Chondrocyte (in vitro differentiated cells): ENCODE measurements at regions not wholly inside any gene's neighbourhood (a gene's known extent, or its start where the extent isn't known, plus 50 kb on each side); places are given as distances from the start of the nearest gene placed in this dataset.

Source experiments
- DNase-seq: peaks from one replicate; pipeline ENCODE4 v3.0.0; 2021; ENCODE audit warnings: mixed read lengths, low spot score
- H3K27ac Mint-ChIP-seq: one replicate; pipeline ENCODE4 v1.8.0; 2021; ENCODE audit warnings: mild to moderate bottlenecking, moderate library complexity, mixed read lengths; ENCODE audit not compliant: unreplicated experiment
- H3K27me3 Mint-ChIP-seq: 2 replicates; pipeline ENCODE4 v1.8.0; 2021; ENCODE audit warnings: low read depth, mixed read lengths
- H3K36me3 Mint-ChIP-seq: 2 replicates; pipeline ENCODE4 v1.8.0; 2021; ENCODE audit warnings: low read depth, mixed read lengths
- H3K4me1 Mint-ChIP-seq: 2 replicates; pipeline ENCODE4 v1.8.0; 2021; ENCODE audit warnings: low read depth, mild to moderate bottlenecking, mixed read lengths
- H3K4me3 Mint-ChIP-seq: one replicate; pipeline ENCODE4 v1.8.0; 2021; ENCODE audit warnings: mild to moderate bottlenecking, moderate library complexity, mixed read lengths; ENCODE audit not compliant: unreplicated experiment
- H3K9me3 Mint-ChIP-seq: 2 replicates; pipeline ENCODE4 v1.8.0; 2021; ENCODE audit warnings: low read depth, mixed read lengths
- CTCF ChIP-seq: fragments of 200-600 bp; sonication (generic); IDR thresholded peaks from 2 replicates; pipeline ENCODE4 v1.5.0; 2021; ENCODE audit warnings: antibody characterized with exemption, mild to moderate bottlenecking, moderate library complexity

GRCh38 chr18:78085241-78086185 is 835.9 kb downstream of the GALR1 start:
- H3K36me3 Mint-ChIP-seq, result no peaks in the 10 kb centered on the region
- no peak overlapping the region for H3K4me3 Mint-ChIP-seq
- TF ChIP-seq CTCF, result no peak
- no peaks in the 10 kb centered on the region for H3K4me1 Mint-ChIP-seq
- H3K27me3 Mint-ChIP-seq, result no peaks in the 10 kb centered on the region
- no peak overlapping the region for H3K27ac Mint-ChIP-seq
- DNase-seq, result no peak
- peaks cover 27% of the 10 kb centered on the region for H3K9me3 Mint-ChIP-seq

- no peaks in the 10 kb centered on the region for H3K36me3 Mint-ChIP-seq
- no peaks in the 10 kb centered on the region for H3K27me3 Mint-ChIP-seq
- DNase-seq, result no peak
- peaks cover 20% of the 10 kb centered on the region for H3K9me3 Mint-ChIP-seq
- no peak overlapping the region for H3K27ac Mint-ChIP-seq
- H3K4me3 Mint-ChIP-seq, result no peak overlapping the region
- H3K4me1 Mint-ChIP-seq, result no peaks in the 10 kb centered on the region
- no peak for TF ChIP-seq CTCF
Measured at GRCh38 chr18:78086931-78087330, 837.3 kb downstream of the GALR1 start.

DNA sequence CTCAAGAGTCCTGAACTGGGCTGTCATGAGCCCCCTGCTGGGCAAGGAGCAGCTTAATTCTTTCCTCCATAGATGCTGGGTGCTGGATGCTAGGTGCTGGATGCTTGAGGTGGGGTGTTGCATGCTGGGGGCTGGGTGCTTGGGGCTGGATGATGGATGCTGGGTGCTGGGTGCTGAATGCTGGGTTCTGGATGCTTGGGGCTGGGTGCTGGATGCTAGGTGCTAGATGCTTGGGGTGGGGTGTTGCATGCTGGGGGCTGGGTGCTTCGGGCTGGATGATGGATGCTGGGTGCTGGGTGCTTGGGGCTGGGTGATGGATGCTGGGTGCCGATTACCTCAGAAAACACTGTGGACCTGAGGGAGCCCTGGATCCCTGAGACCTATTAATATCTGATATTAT is 837.7 kb downstream of the GALR1 start:
- Mint-ChIP-seq H3K27ac (no peak overlapping the region), H3K4me1 (no peaks in the 10 kb centered on the region), H3K9me3 (peaks cover 16% of the 10 kb centered on the region), H3K27me3 (no peaks in the 10 kb centered on the region), H3K36me3 (no peaks in the 10 kb centered on the region), H3K4me3 (no peak overlapping the region)
- DNase-seq, result no peak
- TF ChIP-seq CTCF, result no peak

DNA sequence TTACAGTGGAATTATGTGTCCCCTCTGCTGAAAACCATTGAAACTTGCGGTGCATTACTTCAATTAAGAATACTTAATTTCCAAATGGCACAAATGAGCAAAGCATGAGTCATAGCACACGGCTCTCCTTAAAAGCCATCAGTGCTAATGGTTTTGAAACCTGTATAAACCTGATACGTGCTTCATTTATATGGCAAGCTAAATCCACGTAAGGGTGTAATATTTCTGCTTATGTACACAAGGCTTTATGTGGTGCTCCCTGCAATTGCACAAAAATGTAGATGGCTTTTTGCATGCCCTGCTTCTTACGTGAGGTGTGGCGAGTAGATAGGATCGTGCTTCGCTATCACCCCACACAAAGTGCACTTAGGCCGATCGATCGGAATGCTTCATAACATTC is 840.9 kb downstream of the GALR1 start:
- no peak for DNase-seq
- TF ChIP-seq CTCF, result no peak
- no peaks in the 10 kb centered on the region for H3K36me3 Mint-ChIP-seq
- H3K27me3 Mint-ChIP-seq, result no peaks in the 10 kb centered on the region
- H3K27ac Mint-ChIP-seq, result no peak overlapping the region
- H3K9me3 Mint-ChIP-seq, result peaks cover 20% of the 10 kb centered on the region
- no peaks in the 10 kb centered on the region for H3K4me1 Mint-ChIP-seq
- no peak overlapping the region for H3K4me3 Mint-ChIP-seq

DNA sequence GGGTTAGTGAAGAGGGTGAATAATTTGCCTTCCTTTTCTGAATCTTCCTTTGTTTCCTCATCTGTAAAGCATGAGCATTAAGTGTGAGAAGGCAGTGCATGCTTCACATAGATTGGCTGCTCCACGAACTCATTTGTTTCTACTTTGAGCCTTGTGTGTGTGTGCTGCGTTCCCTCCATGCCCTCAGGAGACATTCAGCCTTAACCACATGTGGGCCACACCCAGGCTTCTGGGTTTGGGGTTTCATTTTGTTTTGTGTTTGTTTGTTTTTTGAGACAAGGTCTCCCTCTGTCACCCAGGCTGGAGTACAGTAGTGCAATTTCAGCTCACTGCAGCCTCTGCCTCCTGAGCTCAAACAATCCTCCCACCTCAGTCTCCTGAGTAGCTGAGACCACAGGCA is 843.3 kb downstream of the GALR1 start:
- H3K9me3 Mint-ChIP-seq, result peaks cover 20% of the 10 kb centered on the region
- no peak for TF ChIP-seq CTCF
- H3K4me3 Mint-ChIP-seq, result no peak overlapping the region
- H3K36me3 Mint-ChIP-seq, result no peaks in the 10 kb centered on the region
- no peaks in the 10 kb centered on the region for H3K4me1 Mint-ChIP-seq
- H3K27me3 Mint-ChIP-seq, result no peaks in the 10 kb centered on the region
- DNase-seq, result no peak
- H3K27ac Mint-ChIP-seq, result no peak overlapping the region
